GM21737 (cell line): ENCODE measurements at regions not wholly inside any gene's neighbourhood (a gene's known extent, or its start where the extent isn't known, plus 50 kb on each side); places are given as distances from the start of the nearest gene placed in this dataset.

Experiments used
- ATAC-seq: cut with Tn5 transposase; IDR thresholded peaks from one replicate; pipeline ENCODE4 v1.9.1; 2021; ENCODE audit warnings: mild to moderate bottlenecking, moderate library complexity; ENCODE audit not compliant: unreplicated experiment

GRCh38 chr10:117635826-117636225 is 93.3 kb downstream of the EMX2 start:
- no peak for ATAC-seq

- ATAC-seq = no peak
These were observed 95.7 kb downstream of the EMX2 start for GRCh38 chr10:117638200-117638599.

- ATAC-seq = no peak
These were observed 96.2 kb downstream of the EMX2 start for GRCh38 chr10:117638664-117639200.

- no peak for ATAC-seq
These were observed 97.9 kb downstream of the EMX2 start for GRCh38 chr10:117640406-117640805.

GRCh38 chr10:117646718-117647117 is 104.2 kb downstream of the EMX2 start:
- ATAC-seq = no peak

- no peak for ATAC-seq
These were observed 104.8 kb downstream of the EMX2 start for GRCh38 chr10:117647306-117647705.

- no peak for ATAC-seq
These were observed 108.6 kb downstream of the EMX2 start for GRCh38 chr10:117651121-117651520.

- ATAC-seq = peak; percentile 17
These were observed 110.0 kb downstream of the EMX2 start for GRCh38 chr10:117652228-117653169.

- peak; percentile 83 for ATAC-seq
These were observed 110.6 kb downstream of the EMX2 start for GRCh38 chr10:117653170-117653515.

GRCh38 chr10:117654105-117654504 is 111.6 kb downstream of the EMX2 start:
- no peak for ATAC-seq

GRCh38 chr10:117656385-117657367 is 114.1 kb downstream of the EMX2 start:
- peak; percentile 79 for ATAC-seq

GRCh38 chr10:117661316-117661715 is 118.8 kb downstream of the EMX2 start:
- no peak for ATAC-seq

- ATAC-seq = no peak
These were observed 119.6 kb downstream of the EMX2 start for GRCh38 chr10:117662126-117662525.

GRCh38 chr10:117662751-117663540 is 120.4 kb downstream of the EMX2 start:
- no peak for ATAC-seq

GRCh38 chr10:117663750-117664149 is 121.2 kb downstream of the EMX2 start:
- ATAC-seq = peak; percentile 97

GRCh38 chr10:117664288-117664687 is 121.7 kb downstream of the EMX2 start:
- no peak for ATAC-seq

- ATAC-seq = no peak
These were observed 123.6 kb downstream of the EMX2 start for GRCh38 chr10:117666166-117666565.

- ATAC-seq = no peak
These were observed 124.4 kb downstream of the EMX2 start for GRCh38 chr10:117666965-117667364.

GRCh38 chr10:117667831-117668230 is 125.3 kb downstream of the EMX2 start:
- no peak for ATAC-seq

GRCh38 chr10:117668327-117669008 is 125.9 kb downstream of the EMX2 start:
- no peak for ATAC-seq
